ENCODE measurements at regions not wholly inside any gene's neighbourhood (a gene's known extent, or its start where the extent isn't known, plus 50 kb on each side); places are given as distances from the start of the nearest gene placed in this dataset.

DNA sequence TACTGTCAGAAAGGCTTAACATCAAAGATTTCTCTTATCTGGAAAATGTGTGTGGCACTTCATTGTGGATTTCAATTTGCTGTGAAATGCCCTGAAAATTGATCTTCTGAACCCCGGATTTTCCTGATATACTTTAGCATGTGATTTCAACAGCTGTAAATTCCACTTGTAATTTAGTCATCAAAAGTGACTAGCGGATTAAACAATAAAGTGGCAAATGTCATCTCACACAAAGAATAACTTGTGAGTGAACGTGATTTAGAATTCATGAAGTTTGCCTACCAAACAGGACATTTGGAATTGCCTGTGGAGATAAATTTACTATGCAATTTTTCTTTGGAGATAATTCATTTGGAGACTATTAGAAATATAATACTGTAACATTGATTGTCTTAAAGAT is 601.6 kb downstream of the COL12A1 start:
- Histone ChIP-seq H3K36me3 (ENCODE audit: insufficient read depth, low read length) (no peaks in the 10 kb centered on the region), H3K9ac (ENCODE audit: low read length) (no peak overlapping the region), H3K27me3 (ENCODE audit: insufficient read depth, low read length) (no peaks in the 10 kb centered on the region), H3K9me2 (ENCODE audit: low read depth, low read length) (no peaks in the 10 kb centered on the region), H3K27ac (ENCODE audit: low read depth, low read length, poor library complexity, severe bottlenecking) (no peak overlapping the region), H3K4me1 (ENCODE audit: insufficient read depth, low read length, severe bottlenecking) (no peaks in the 10 kb centered on the region), H2AFZ (ENCODE audit: low read length) (no peak overlapping the region), H3F3A (ENCODE audit: insufficient read depth, low read length) (no peaks in the 10 kb centered on the region), H3K79me2 (ENCODE audit: insufficient read depth, low read length) (no peaks in the 10 kb centered on the region), H3K9me3 (ENCODE audit: low read length) (no peaks in the 10 kb centered on the region), H3K4me3 (ENCODE audit: low read depth, low read length, poor library complexity, severe bottlenecking) (no peak overlapping the region), H4K20me1 (ENCODE audit: insufficient read depth, low read length) (no peaks in the 10 kb centered on the region), H3K4me2 (ENCODE audit: low read length) (no peak overlapping the region)
- TF ChIP-seq EZH2 (IDR thresholded peaks at IDR 0.05; ENCODE audit: borderline replicate concordance, low read length), result no peak
- TF ChIP-seq, protein P1, sequence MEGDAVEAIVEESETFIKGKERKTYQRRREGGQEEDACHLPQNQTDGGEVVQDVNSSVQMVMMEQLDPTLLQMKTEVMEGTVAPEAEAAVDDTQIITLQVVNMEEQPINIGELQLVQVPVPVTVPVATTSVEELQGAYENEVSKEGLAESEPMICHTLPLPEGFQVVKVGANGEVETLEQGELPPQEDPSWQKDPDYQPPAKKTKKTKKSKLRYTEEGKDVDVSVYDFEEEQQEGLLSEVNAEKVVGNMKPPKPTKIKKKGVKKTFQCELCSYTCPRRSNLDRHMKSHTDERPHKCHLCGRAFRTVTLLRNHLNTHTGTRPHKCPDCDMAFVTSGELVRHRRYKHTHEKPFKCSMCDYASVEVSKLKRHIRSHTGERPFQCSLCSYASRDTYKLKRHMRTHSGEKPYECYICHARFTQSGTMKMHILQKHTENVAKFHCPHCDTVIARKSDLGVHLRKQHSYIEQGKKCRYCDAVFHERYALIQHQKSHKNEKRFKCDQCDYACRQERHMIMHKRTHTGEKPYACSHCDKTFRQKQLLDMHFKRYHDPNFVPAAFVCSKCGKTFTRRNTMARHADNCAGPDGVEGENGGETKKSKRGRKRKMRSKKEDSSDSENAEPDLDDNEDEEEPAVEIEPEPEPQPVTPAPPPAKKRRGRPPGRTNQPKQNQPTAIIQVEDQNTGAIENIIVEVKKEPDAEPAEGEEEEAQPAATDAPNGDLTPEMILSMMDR (IDR thresholded peaks at IDR 0.05; ENCODE audit: low read length), result no peak

DNA sequence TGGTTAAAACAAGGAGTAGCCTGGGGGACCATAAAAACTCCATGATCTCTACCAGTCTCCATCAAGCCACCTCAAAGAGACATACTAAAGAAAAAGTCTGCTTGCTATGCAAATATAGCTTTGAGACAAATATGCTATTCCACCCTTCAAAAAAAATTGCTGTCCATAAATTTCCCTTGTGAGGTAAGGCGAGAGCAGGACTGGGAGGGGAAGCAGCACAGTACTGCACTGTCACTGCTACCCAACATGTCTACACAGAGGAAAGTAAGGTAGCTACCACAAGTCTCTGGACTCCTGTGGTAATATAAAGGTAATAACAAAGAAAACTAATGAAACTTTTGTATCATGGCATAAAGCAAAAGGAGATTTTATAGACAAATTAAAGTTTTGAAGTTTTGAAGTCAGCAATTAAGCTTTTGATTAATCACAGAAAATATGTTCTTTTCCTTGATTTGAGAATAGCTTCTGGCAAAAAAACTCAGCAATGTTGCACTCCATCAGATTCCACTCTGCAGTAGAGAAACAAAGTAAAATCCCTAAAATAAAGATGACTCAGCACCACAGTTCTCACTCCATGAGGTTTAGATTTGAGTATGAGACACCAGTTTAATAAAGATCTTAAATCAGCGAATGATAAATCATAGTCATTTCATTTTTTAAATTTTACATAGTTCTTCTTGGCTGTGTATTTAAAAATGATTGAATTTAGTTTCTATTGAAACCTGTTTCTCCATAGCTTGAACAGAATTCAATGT is 602.4 kb downstream of the COL12A1 start:
- Histone ChIP-seq H3F3A (ENCODE audit: insufficient read depth, low read length) (no peaks in the 10 kb centered on the region), H3K4me3 (ENCODE audit: low read depth, low read length, poor library complexity, severe bottlenecking) (no peak overlapping the region), H3K27me3 (ENCODE audit: insufficient read depth, low read length) (no peaks in the 10 kb centered on the region), H3K27ac (ENCODE audit: low read depth, low read length, poor library complexity, severe bottlenecking) (no peak overlapping the region), H3K79me2 (ENCODE audit: insufficient read depth, low read length) (no peaks in the 10 kb centered on the region), H3K9me3 (ENCODE audit: low read length) (no peaks in the 10 kb centered on the region), H3K9me2 (ENCODE audit: low read depth, low read length) (no peaks in the 10 kb centered on the region), H2AFZ (ENCODE audit: low read length) (no peak overlapping the region), H3K9ac (ENCODE audit: low read length) (no peak overlapping the region), H3K4me2 (ENCODE audit: low read length) (no peak overlapping the region), H4K20me1 (ENCODE audit: insufficient read depth, low read length) (no peaks in the 10 kb centered on the region), H3K36me3 (ENCODE audit: insufficient read depth, low read length) (no peaks in the 10 kb centered on the region), H3K4me1 (ENCODE audit: insufficient read depth, low read length, severe bottlenecking) (no peaks in the 10 kb centered on the region)
- TF ChIP-seq, protein P1 (IDR thresholded peaks at IDR 0.05; ENCODE audit: low read length), result no peak
- TF ChIP-seq EZH2 (IDR thresholded peaks at IDR 0.05; ENCODE audit: borderline replicate concordance, low read length), result no peak

DNA sequence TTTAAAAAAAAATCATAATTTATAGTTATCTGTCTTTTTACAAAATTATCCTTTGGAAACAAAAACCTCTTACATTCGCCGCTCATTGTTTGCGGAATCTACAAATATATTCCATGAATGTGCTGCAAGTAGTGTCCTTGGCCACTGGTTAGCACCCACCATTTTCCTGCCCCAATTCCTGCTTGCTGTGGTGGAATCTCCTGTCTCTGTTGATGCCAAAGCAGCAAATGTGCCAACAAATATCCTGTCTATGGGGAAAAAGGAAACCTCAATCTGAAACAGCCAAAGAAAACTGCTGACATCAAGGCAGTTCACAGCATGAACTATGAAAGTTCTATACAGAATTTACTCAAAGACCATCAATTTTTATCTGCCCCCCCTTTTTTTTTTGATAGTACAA is 603.6 kb downstream of the COL12A1 start:
- Histone ChIP-seq H3K9ac (ENCODE audit: low read length) (no peak overlapping the region), H3K27ac (ENCODE audit: low read depth, low read length, poor library complexity, severe bottlenecking) (no peak overlapping the region), H2AFZ (ENCODE audit: low read length) (no peak overlapping the region), H3K9me2 (ENCODE audit: low read depth, low read length) (no peaks in the 10 kb centered on the region), H3K36me3 (ENCODE audit: insufficient read depth, low read length) (no peaks in the 10 kb centered on the region), H3K79me2 (ENCODE audit: insufficient read depth, low read length) (no peaks in the 10 kb centered on the region), H3K4me3 (ENCODE audit: low read depth, low read length, poor library complexity, severe bottlenecking) (no peak overlapping the region), H3F3A (ENCODE audit: insufficient read depth, low read length) (no peaks in the 10 kb centered on the region), H3K27me3 (ENCODE audit: insufficient read depth, low read length) (no peaks in the 10 kb centered on the region), H4K20me1 (ENCODE audit: insufficient read depth, low read length) (no peaks in the 10 kb centered on the region), H3K4me1 (ENCODE audit: insufficient read depth, low read length, severe bottlenecking) (no peaks in the 10 kb centered on the region), H3K9me3 (ENCODE audit: low read length) (no peaks in the 10 kb centered on the region), H3K4me2 (ENCODE audit: low read length) (no peak overlapping the region)
- TF ChIP-seq EZH2 (IDR thresholded peaks at IDR 0.05; ENCODE audit: borderline replicate concordance, low read length), result no peak
- TF ChIP-seq, protein P1 (IDR thresholded peaks at IDR 0.05; ENCODE audit: low read length), result no peak
